Mononuclear cell (primary cell): ENCODE measurements at regions not wholly inside any gene's neighbourhood (a gene's known extent, or its start where the extent isn't known, plus 50 kb on each side); places are given as distances from the start of the nearest gene placed in this dataset.
"Not testable (repeated sequence)": the region's sequence is repeated elsewhere in the genome, so short reads cannot be mapped to it uniquely, and the experiment has no call there.

Source experiments
- H3K27me3 ChIP-seq: 2 replicates; pipeline ENCODE4 v1.6.0; 2011; ENCODE audit warnings: low read length, control low read depth; ENCODE audit not compliant: insufficient read depth
- H3K4me1 ChIP-seq: 2 replicates; pipeline ENCODE4 v1.5.1; 2011; ENCODE audit warnings: mild to moderate bottlenecking, low read length, control low read depth; ENCODE audit not compliant: insufficient read depth
- H3K4me3 ChIP-seq: 2 replicates; pipeline ENCODE4 v1.5.1; 2011; ENCODE audit warnings: mild to moderate bottlenecking, low read length, moderate library complexity
- H3K9me3 ChIP-seq: 2 replicates; pipeline ENCODE4 v1.5.1; 2011; ENCODE audit warnings: low read depth, mild to moderate bottlenecking, control low read depth, low read length

DNA sequence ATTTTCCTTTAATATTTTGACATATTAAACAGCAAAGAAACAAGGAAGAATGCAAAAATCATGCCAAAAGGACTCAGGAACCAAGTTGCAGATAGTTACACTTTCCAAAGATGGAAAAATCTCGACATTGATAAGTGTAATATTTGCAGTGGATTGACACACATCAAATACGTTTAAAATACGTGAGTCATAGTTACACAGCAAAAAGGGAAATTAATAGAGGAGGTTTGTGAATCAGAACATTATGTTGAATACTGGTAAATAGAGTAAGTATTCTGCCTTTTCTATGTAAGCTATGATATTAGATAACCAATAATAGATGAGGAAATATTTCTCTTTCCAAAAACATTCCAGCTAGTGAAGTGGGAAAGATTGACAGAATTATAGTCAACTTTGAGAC lies 1761.3 kb upstream of the IGFBP7 start:
- Histone ChIP-seq H3K4me1 (no peaks in the 10 kb centered on the region), H3K4me3 (no peak overlapping the region), H3K27me3 (no peaks in the 10 kb centered on the region), H3K9me3 (peaks cover 7% of the 10 kb centered on the region)

DNA sequence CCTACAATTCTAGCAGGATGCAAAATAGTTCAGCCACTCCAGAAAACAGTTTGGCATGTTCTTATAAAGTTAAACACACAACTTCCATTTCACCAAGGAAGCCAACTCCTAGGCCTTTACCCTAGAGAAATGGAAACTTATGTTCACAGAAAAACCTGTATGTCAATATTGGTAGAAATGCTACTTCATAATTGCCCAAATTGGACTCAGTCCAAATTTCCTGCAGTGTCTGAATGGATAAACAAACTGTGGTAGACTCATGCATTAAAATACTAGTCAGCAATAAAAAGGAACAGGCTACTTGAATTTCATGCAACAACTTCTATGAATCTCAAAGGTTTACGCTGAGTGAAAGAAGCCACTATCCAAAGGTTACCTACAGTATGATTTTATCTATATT lies 1738.8 kb upstream of the IGFBP7 start:
- no peaks in the 10 kb centered on the region for H3K27me3 ChIP-seq
- no peaks in the 10 kb centered on the region for H3K4me1 ChIP-seq
- no peak overlapping the region for H3K4me3 ChIP-seq
- no peaks in the 10 kb centered on the region for H3K9me3 ChIP-seq

DNA sequence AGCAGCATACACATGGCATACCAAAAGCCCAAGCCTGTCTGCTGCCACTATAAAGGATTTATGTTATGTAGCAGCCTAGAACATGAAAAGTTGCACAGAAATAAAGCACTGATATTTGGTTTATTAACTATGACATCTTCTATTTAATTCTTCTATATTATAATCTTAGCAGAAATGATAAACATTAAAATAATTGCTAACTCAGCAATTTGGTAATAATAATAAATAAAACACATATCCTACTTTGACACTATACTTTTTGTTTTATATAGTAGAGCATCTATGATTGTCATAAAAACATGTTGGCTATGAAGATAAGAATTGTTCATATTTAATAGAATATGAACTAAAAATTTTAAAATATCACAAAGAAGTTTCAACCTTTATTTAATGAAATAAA lies 1733.3 kb upstream of the IGFBP7 start:
- H3K4me1 ChIP-seq, result no peaks in the 10 kb centered on the region
- no peak overlapping the region for H3K4me3 ChIP-seq
- H3K27me3 ChIP-seq, result no peaks in the 10 kb centered on the region
- no peaks in the 10 kb centered on the region for H3K9me3 ChIP-seq

DNA sequence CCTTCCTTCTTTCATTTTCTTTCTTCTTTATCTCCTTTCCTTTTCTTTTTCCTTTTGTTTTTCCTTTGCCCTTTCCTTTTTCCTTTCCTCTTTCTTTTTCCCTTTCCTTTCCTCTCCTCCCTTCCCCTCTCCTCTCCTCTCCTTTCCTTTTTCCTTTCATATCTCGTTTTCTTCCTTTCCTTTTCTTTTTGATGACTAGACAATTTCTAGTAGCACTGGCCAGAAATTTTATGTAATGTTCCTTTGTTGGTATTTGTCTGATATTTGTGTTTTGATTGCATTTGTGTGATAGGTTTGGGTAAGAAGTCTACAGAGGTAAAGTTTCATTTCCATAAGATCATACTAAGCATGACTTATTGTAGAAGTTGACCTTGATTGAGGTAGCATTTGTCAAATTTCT lies 1722.9 kb upstream of the IGFBP7 start:
- no peaks in the 10 kb centered on the region for H3K27me3 ChIP-seq
- H3K4me3 ChIP-seq, result no peak overlapping the region
- no peaks in the 10 kb centered on the region for H3K9me3 ChIP-seq
- no peaks in the 10 kb centered on the region for H3K4me1 ChIP-seq

DNA sequence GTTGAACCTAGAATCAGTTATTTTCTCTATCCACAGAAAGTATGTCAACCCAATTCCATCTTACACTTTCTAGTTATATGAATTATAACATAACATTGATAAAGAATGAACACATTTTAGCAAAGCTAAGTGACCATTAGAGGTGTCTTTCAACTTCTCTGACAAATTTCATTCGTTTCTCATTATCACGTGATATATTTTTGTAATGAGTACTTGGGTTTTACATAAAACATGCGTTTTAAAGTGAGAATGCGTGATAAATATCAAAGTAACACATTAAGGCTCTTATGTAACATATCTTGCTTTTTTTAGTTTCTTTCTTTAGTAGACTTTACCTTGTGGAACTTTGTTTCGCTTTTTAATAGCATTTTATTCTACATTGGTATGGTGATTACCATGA lies 1715.1 kb upstream of the IGFBP7 start:
- H3K4me3 ChIP-seq, result no peak overlapping the region
- no peaks in the 10 kb centered on the region for H3K9me3 ChIP-seq
- no peaks in the 10 kb centered on the region for H3K4me1 ChIP-seq
- H3K27me3 ChIP-seq, result no peaks in the 10 kb centered on the region

DNA sequence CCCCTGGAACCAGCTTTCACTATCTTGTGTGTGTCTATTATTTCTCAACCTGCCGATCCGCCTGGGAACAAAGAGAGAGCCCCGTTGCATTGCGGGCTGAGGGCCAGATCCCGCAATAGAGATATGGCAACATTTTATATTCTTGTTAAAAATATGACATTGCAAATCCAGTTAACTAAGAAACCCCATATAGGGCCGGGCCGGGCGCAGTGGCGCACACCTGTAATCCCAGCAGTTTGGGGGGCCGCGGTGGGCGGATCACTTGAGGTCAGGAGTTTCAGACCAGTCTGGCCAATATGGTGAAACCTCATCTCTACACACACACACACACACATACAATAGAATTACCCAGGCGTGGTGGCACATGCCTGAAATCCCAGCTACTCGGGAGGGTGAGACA lies 1708.4 kb upstream of the IGFBP7 start:
- H3K4me1 ChIP-seq, H3K9me3 ChIP-seq, H3K4me3 ChIP-seq, H3K27me3 ChIP-seq: not testable (repeated sequence)

DNA sequence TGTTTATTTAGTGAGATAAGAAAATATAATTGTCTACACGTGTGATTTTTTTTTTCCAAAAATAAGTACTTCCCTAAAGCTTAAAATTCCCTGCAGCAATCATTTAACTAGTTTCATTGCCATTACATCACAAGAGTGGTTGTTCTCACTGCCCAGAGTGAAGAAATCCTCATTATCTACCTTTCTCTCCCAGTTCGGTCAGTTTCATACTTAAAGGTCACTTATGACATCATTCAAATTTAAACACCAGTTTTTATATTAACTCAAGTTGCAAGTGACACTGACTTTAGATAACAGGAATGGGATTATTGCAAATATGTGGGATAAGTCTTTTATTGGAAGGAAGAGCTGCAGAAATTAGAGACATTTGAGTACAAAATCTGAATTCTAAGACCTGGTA lies 1699.8 kb upstream of the IGFBP7 start:
- H3K27me3 ChIP-seq, result no peaks in the 10 kb centered on the region
- no peak overlapping the region for H3K4me3 ChIP-seq
- H3K4me1 ChIP-seq, result no peaks in the 10 kb centered on the region
- H3K9me3 ChIP-seq, result peaks cover 10% of the 10 kb centered on the region

DNA sequence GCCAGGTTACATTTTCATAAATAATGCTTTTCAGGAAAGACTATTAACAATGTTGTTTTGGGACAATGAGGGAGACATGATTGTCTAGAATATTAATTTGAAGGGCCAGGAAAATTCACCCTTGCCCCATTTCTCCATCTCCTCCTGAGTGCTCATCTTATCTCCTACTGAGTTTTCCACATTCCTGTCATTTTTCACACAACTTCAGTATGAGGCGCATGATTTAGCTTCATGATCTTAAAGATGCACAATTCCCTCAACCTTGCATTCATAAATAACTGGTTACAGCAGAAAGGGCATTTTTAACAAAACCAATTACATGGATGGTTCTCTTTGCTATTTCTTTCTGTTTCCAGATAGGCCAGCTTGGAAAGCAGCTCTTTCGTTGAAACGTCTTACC lies 1699.2 kb upstream of the IGFBP7 start:
- H3K4me1 ChIP-seq, result no peaks in the 10 kb centered on the region
- H3K4me3 ChIP-seq, result no peak overlapping the region
- H3K9me3 ChIP-seq, result peaks cover 10% of the 10 kb centered on the region
- no peaks in the 10 kb centered on the region for H3K27me3 ChIP-seq

DNA sequence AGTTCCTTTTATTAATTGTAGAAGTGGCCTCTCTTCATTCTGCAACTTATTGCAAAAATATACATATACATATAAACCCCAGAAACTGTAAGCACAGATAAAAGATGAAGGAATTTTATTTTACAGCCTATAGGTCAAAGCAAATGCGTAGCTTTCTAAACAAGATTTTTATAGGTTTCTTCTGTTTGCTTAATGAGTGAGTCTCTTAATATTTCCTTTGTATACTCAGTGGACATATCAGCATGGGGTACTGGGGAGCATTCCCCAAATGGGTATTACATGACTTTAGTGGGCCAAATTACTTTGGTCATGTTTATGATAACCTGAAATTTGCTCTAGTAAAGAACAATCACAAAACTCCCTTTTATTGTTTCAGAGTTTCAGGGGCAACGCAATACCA lies 1698.6 kb upstream of the IGFBP7 start:
- Histone ChIP-seq H3K4me1 (no peaks in the 10 kb centered on the region), H3K4me3 (no peak overlapping the region), H3K27me3 (no peaks in the 10 kb centered on the region), H3K9me3 (peaks cover 10% of the 10 kb centered on the region)

DNA sequence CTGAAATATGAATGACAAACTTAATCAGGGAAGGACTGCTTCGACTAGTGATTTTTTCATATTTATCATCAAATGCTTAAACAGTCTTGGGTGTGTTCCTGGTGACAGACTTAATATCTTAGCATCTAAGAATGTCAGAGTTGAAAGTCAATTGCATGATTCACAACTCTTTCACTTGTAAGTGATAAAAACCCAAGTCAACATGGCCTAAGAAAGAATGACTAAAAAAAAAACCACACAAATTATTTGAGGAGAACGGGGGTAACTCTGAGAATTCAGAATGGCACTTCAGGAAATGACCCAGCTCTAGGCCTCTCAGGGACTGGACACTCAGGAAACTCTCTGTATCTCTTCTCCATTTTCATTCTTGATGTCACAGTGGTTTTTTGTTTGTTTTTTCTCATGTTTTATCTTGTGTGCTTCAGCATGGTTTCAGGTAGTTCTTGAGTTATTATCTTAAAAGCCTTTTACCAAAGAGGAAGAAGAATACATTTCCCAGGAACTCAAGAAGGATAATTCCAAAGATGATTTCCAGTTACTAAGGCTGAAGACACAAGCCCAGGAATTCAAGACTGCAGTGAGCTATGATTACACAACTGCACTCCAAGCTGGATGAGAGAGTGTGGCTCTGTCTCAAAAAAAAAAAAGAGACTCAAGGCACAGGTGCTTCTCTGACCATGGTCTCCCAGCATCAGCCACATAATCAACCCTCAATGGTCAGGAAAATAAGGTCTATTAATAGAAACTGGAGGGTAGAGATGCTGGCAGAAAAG lies 1697.8 kb upstream of the IGFBP7 start:
- Histone ChIP-seq H3K27me3 (no peaks in the 10 kb centered on the region), H3K4me1 (no peaks in the 10 kb centered on the region), H3K4me3 (no peak overlapping the region), H3K9me3 (peaks cover 10% of the 10 kb centered on the region)

DNA sequence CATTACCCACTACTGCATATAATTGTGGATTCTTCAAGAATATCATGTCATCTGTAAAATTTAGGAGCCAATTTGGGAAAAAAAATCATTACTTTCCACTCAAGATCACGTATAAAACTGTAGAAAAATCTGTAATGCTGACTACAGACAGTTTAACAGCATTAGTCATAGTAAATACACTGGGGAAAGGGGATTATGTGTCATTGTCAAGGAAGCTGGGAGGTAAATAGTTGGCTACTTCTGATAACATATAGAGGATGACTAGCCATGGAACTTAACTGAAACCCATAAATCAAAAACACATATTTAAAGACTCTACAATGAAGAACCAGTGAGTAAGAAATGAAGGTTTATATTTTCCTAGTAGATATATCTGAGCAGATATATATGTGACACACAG lies 1666.4 kb upstream of the IGFBP7 start:
- Histone ChIP-seq H3K27me3 (no peaks in the 10 kb centered on the region), H3K9me3 (no peaks in the 10 kb centered on the region), H3K4me3 (no peak overlapping the region), H3K4me1 (no peaks in the 10 kb centered on the region)

DNA sequence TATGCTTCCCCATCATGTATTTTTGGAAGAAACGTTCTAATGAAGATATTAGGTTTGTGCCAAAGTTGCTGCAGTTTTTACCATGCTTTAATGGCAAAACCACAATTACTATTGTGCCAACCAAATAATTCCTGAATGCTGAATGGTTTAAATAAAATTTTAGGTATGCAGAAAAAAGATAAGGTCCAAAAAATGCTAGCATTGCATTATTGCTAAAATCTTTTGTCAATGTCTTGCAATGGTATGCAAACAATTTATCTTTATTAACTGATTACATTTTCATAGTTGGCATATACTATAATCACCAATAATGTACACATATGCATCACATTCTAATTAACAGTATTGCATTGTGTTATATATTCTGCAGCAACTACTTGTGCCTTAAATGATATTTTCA lies 1657.4 kb upstream of the IGFBP7 start:
- Histone ChIP-seq H3K27me3 (no peaks in the 10 kb centered on the region), H3K4me3 (no peak overlapping the region), H3K4me1 (no peaks in the 10 kb centered on the region), H3K9me3 (no peaks in the 10 kb centered on the region)

DNA sequence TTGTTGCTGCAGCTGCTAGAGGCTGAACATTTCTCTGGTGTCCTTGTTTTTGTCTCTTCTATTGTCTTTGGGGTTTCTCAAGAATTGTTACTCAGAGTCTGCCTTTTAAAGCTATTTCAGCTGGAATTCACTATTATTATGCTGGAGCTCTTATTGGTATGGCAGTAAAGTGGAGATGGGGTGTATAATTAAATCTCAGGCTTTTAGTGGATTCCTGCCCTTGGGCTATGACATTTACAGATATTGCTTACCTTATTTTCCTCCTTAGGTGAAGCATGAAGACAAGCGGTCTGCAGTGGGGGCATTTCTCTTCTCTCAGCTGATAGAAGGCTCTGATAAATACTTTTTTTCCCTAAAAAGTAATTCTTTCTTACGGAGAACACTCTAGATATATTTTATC lies 1656.6 kb upstream of the IGFBP7 start:
- Histone ChIP-seq H3K4me1 (no peaks in the 10 kb centered on the region), H3K27me3 (no peaks in the 10 kb centered on the region), H3K9me3 (no peaks in the 10 kb centered on the region), H3K4me3 (no peak overlapping the region)

DNA sequence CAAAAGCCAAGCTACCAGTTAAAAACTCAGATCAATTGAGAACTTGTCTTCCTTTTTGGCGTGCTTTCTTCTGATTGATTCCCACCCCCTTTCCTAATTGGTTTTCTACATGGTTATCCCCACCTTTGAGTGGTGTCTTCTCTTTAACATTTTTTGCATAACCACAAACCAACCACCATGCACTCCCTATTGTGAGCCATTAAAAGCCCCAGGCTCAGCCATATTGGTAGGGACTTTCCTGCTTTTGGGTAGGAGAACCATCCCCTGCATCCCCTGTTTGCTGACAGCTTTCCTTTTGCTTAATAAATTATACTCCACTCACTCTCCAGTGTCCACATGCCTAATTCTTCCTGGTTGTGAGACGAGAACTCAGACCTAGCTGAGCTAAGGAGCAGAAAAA lies 1651.4 kb upstream of the IGFBP7 start:
- Histone ChIP-seq H3K9me3 (no peaks in the 10 kb centered on the region), H3K4me1 (no peaks in the 10 kb centered on the region), H3K4me3 (no peak overlapping the region), H3K27me3 (no peaks in the 10 kb centered on the region)

DNA sequence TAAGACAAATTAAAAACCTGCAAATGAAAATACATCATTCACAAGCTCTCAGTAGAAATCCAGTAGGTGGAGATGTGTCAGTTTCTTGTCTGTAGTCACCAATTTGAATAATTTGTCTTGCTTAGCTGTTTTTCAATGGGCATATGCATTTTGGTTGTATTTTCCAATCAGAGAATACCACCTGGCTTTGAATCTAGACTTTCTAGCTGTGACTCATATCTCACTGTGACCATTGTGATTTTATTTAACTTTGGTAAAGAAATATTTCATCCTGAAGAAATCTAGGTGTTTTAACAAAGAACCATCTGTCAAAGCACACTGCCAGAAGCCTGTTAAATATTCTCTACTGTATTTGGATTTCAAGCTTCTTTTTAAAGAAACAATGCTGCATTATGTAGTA lies 1650.6 kb upstream of the IGFBP7 start:
- no peak overlapping the region for H3K4me3 ChIP-seq
- no peaks in the 10 kb centered on the region for H3K9me3 ChIP-seq
- no peaks in the 10 kb centered on the region for H3K27me3 ChIP-seq
- no peaks in the 10 kb centered on the region for H3K4me1 ChIP-seq

DNA sequence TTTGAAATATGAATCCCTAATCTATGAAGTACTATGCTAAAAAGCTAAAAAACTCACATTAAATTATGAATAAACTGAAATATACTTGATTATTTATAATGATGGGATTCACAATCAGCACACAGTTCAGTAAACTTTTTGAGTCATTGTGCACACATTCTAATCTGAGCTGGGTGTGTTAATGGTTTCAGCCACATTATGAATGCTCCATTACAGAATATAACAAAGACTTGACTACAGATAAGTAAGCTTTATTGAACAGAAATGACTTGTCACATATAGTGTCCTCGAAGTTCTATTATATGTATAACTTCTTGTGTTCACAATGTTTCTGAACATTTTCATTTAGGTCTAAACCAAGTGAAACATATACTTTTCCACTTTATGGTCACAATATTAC lies 1649.9 kb upstream of the IGFBP7 start:
- no peaks in the 10 kb centered on the region for H3K9me3 ChIP-seq

More for the DNA sequence above, 1649.9 kb upstream of the IGFBP7 start:
- no peaks in the 10 kb centered on the region for H3K27me3 ChIP-seq
- no peak overlapping the region for H3K4me3 ChIP-seq
- no peaks in the 10 kb centered on the region for H3K4me1 ChIP-seq
